Activated CD4-positive, alpha-beta T cell treated with anti-CD3 and anti-CD28 coated beads for 24 hours (primary cell): ENCODE measurements at regions not wholly inside any gene's neighbourhood (a gene's known extent, or its start where the extent isn't known, plus 50 kb on each side); places are given as distances from the start of the nearest gene placed in this dataset.

Experiments
- DNase-seq, 2 donors: peaks; one replicate each; pipeline ENCODE4 v3.0.0-alpha.2; 2020; ENCODE audit warnings: low read depth in 2 of 2

DNA sequence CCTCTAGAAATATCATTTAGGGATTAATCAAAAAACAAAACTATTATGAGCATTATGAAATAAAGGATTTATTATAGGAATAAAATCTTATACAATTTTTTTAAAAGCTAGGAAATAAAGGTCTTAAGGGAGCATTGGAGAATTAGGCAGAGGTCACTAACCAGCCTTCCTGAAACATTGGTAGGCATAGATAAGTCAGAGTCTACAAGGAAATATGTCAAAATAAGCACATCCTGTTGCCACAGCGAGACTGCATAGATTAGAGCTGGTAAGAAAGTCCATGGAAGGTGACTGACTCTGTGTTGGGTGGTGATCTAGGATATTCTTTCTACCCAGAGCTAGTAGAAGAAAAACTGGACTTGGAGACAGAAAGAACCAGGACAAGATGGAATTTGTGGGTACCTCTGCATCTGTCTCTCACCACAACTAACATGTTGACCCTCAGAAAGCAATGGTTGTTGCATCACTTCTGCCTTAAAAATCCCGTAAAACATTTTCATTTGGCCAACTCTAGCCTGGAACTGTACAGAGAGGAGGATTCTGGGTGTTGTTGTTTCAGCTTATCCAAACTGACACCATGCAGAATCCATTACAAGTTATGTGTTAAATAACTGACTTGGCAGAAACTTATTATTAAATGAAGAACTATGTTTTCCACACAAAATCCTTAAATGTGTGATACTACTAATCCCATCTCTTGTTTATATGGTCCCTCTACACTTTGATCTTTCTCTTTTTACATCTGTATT, 77.1 kb downstream of the FBXO5 start:
- DNase-seq, result no peak

DNA sequence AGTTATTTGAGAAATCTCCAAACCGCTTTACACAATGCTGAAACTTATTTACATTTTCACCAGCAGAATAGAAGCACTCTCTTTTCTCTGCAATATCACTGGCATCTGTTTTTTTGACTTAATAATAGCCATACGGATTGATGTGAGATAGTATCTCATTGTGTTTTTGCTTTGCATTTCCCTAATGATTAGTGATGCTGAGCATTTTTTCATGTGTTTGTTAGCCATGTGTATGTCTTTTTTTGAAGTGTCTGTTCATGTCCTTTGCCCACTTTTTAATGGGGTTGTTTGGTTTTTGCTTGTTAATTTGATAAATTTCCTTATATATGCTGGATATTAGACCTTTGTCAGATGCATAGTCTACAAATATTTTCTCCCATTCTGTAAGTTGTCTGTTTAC, 73.6 kb downstream of the FBXO5 start:
- DNase-seq, result no peak

DNA sequence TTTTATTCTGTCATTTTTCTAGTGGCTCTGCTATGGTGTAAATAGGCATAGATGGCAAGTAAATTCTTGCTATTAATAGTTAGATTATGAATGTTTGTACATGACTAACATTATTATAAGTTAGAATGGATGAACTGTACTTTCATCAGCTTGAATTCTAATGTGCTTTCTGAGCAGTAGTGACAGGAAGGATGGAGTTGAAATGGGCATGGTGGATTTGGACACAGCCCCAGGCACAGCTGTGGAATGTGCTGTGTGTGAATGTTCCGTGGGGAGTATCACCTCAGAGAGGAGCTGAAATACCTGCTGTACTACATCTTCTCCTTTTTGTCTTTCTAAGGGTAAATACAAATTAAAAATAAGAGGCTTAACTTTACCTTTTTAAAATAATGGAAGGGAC, 66.8 kb downstream of the FBXO5 start:
- DNase-seq, result no peak

DNA sequence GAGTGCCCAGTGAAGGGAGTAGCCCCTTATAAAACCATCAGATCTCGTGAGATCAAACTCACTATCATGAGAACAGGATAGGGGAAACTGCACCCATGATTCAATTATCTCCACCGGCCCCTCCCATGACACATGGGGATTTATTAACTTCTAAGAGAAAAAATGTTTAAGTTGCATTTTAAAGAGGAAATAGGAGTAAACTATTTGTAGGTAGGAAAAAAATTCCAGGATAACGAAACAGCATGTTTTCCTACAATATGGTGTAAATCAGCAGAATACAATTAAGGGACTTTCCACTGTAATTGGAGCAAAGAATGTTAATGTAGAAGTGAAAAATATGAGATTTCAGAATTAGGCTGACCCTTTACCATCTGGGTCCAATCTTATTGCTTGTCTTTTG, 63.9 kb downstream of the FBXO5 start:
- DNase-seq, result no peak

DNA sequence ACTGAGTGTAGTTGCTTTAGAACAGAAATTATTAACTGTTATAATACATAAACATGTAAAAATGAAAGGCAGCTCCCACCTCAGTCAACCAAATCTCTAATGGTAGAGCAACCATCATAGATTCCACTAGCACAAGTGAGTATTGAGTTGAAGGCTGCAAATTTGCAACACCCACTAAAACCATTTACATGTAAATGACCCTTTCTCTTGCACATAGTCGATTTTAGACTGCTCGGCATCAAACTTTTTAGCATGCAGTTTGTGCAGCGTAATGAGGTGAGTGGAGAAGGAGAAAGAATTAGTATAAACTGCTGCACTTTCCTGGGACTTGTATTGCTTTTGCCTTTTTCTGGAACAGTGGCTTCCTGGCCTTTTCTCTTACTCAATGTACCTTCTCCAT, 62.8 kb downstream of the FBXO5 start:
- no peak for DNase-seq
